SKM-1 (cell line): ENCODE measurements at regions not wholly inside any gene's neighbourhood (a gene's known extent, or its start where the extent isn't known, plus 50 kb on each side); places are given as distances from the start of the nearest gene placed in this dataset.

Experiments
- DNase-seq: peaks from one replicate; lab custom pipeline; 2025; ENCODE audit not compliant: unreplicated experiment; lab: John Stamatoyannopoulos, UW

DNA sequence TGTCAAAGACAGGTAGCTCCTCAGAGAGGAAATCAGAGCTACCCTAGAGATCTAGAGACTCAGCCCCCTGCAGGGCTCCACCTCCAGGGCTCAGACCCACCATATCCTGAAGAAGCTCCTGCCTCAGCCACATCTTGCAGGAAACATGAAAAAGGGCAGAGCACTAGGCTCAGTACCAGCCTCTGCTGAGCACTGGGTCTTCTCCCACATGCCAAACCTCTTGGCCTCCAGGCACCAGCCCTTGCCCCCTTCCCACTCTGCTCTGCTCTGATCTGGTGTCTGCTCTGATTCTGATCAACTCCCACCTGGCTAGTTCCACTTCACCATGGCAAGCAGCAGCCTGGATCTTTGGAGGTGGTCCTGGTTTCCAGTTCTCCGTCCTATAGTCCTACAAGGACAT lies 114.3 kb upstream of the SLC66A3 start:
- DNase-seq = no peak

- DNase-seq = no peak
Observed at GRCh38 chr2:11042841-11043240, 112.4 kb upstream of the SLC66A3 start.

GRCh38 chr2:11043245-11043644 lies 112.0 kb upstream of the SLC66A3 start:
- no peak for DNase-seq

- no peak for DNase-seq
Observed at GRCh38 chr2:11044201-11044600, 111.1 kb upstream of the SLC66A3 start.

- no peak for DNase-seq
Observed at GRCh38 chr2:11045294-11045693, 110.0 kb upstream of the SLC66A3 start.

DNA sequence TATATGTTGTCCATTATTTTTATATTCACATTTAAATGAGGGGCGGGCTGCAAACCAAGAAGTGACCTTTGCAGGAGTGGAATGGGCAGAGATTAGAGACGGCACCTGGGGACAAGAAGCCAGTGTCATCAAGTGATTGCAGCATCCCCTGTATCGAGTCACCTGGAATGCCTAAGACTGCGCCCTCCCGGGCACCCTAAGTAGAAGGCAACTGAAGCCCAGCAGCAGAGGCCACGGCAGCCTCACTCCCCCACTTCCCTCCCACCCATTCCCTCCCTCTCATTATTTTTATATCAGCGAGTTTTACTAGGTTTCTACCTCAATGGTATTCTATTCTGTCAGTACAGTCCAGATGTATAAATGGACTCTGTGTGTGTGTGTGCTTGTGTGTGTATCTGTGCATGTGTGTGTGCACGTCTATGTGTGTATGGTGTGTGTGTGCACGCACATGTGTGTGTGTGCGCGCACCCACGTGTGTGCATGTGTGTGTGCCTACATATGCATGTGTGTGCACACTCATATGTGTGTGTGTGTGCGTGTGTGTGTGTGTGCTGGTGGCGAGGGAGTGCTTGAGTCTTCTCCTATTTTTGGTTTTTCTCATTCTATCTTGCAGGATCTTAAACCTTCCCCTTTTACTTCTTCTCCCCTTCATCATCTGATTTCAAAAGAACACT lies 106.8 kb upstream of the SLC66A3 start:
- no peak for DNase-seq

GRCh38 chr2:11050565-11050964 lies 104.7 kb upstream of the SLC66A3 start:
- DNase-seq = no peak

DNA sequence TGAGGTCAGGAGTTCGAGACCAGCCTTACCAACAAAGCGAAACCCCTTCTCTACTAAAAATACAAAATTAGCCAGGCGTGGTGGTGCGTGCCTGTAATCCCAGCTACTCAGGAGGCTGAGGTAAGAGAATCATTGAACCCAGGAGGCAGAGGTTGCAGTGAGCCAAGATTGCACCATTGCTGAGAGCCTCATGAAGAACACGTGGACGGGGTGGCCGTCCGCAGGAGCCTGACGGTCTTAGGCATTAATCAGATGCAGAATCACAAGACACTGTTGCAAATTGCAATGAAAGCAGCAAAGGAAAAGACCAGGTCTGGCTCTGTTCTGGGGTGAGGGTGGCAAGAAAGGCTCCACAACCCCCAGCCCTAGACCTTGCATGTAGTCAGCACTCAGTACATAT lies 104.0 kb upstream of the SLC66A3 start:
- no peak for DNase-seq

DNA sequence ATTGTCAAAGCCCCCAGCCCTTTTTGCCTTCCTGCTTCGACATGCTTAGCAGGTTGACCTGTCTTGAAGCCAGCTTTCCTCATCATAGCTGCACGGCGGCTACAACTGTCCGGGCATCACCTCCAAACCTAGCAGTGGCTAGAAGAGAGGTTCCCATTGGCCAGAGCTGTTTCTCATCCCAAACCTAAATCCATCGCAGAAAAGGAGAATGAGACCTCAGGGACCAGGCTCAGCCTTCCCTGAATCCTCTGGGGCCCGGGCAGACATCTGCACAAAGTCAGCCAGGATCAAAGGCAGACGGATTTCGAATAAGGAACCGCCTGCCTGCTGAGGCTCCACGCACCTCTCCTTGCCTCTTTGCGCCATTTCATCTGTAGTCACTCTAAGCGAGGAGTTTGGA lies 101.7 kb upstream of the SLC66A3 start:
- DNase-seq = no peak

GRCh38 chr2:11054783-11055678 lies 100.2 kb upstream of the SLC66A3 start:
- DNase-seq = no peak

GRCh38 chr2:11055679-11056215 lies 99.5 kb upstream of the SLC66A3 start:
- no peak for DNase-seq

DNA sequence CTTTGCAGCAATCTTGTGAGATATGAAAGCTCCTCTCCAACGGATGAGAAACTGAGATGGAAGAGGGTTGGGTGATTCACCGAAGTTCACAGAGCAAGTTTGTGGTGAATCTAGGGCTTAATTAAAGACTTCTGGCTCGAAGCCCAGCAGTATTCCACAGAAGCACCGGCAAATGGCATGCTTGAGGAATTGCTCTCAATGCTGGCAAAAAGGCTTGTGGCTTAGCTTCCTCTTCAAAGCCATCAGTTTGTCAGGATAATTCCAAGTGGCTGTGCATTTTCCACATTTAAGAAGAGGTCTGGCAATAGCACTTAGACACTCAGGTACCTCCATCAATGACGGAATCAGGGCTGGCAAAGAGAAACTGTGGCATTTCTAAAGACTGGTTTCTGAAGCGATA lies 98.7 kb upstream of the SLC66A3 start:
- no peak for DNase-seq

DNA sequence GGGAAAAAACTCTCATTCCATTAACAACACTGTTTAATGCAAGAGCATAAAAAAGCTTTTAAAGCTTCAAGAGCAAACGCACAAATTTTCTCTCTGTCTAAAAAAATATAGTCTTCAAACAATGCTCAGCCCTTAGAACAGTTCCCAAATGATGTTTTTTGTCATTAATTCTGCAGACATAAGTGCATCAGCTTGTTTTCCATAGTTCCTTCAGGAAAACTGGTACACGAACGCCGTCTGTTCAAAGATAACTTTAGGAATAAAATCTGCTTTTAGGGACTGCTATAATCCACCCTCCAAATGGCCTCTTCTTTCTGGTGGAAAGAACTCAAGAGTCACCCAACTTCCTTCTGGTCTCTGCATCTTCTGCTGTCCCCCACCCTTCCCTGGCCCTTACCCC lies 98.2 kb upstream of the SLC66A3 start:
- DNase-seq = no peak

DNA sequence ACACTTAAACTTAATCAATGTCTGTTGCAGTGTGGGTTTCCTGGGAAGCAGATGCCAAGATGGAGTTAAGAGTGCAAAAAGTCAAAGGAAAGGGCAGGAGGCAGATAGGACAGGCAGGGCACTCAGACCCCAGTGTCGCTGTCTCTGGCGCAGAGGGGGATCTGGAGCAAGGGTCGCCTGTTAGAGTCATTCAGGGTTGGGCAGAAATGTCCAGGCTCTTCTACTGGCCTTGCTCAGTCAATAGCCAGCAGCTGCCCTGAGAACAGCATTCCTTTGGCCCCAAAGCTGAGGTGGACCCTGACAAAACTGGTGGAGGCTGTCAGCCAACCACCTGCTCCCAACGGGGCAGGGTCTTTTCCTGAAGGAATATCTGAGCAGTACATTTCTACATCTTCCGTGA lies 97.1 kb upstream of the SLC66A3 start:
- no peak for DNase-seq

- no peak for DNase-seq
Observed at GRCh38 chr2:11060376-11061169, 94.7 kb upstream of the SLC66A3 start.

GRCh38 chr2:11065833-11066485 lies 89.3 kb upstream of the SLC66A3 start:
- no peak for DNase-seq

DNA sequence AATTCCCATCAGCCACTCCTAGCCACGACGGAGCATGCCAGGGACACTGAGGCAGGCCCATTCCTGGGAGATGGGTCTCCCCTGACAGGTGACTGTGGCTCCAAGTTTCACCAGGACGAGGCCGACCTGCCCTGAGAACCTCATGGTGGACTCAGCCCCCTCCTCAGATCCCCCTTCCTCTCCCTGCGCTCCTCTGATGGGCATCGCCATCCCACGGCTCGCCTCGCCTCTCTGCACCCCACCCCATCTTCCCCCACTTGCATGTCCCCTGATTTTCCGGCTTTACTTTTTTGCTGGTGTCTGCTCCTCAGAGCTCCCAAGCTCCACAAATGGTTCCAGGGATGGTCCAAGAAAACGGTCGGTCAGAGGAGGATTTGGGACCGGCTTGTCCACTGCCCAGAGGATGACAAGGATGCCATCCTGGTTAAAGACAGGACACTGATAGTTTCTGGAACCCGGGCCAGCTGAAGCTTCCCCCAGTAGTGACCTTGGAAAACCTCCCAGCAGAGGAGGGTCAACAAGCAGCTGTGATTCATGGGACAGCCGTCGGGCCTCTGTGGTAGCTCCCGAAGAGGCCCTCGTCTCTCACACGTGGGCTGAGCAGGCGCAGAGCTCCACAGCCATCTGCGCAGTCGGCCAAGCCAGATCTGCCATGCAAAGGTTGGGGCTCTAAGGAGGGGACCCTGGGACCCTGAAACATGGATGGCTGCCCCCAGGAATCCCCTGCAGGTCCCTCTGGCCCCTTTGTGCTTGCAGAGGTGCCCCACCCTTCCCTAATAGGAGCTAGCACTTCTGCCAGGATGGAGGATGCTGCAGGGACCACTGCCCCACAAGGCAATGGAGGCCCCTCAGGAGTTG lies 87.8 kb upstream of the SLC66A3 start:
- no peak for DNase-seq

DNA sequence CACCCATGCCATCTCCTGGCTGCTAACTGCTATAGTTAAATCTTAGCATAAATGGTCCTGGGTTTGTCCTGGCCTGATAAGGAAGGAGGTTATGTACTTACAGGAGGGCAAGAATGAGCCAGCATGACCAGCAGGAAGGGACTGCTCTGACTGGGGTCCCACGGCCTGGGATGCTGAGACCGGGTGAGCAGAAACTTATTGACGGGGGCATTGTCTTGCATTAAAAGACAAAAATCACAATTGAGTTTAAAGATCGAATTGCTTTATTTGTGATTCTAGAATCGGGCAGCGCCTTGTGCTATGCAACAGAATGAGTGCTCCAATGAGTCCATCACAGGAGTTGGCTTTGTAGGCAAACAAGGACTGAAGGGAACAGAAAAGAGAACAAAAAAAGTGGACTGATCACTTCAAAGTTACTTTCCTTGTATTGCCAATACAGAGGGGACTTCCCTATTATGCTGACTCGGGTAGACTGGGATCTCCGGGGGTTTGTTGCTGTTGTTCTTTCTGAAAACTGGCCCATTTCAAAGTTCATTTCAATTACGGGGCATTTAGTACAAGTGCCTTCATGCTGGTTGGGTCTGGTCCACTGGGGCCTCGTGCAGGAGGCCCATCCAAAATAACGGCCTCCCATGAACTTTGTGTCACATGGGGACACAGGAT lies 87.1 kb upstream of the SLC66A3 start:
- DNase-seq = no peak

- no peak for DNase-seq
Observed at GRCh38 chr2:11068856-11069526, 86.3 kb upstream of the SLC66A3 start.
